Suprapubic skin (tissue), 4 donors: ENCODE measurements at regions not wholly inside any gene's neighbourhood (a gene's known extent, or its start where the extent isn't known, plus 50 kb on each side); places are given as distances from the start of the nearest gene placed in this dataset.

Experiments used
- DNase-seq, 2 donors: peaks; one replicate each; pipeline ENCODE4 v3.0.0-alpha.2; 2019; ENCODE audit warnings: low spot score in 2 of 2
- H3K27ac ChIP-seq: fragments of 200-600 bp; sonication (generic); one replicate; pipeline ENCODE4 v1.5.1; 2019
- H3K27me3 ChIP-seq: fragments of 200-600 bp; sonication (generic); one replicate; pipeline ENCODE4 v1.5.1; 2019
- H3K36me3 ChIP-seq: fragments of 200-600 bp; sonication (generic); one replicate; pipeline ENCODE4 v1.5.1; 2019
- H3K4me1 ChIP-seq: fragments of 200-600 bp; sonication (generic); one replicate; pipeline ENCODE4 v1.5.1; 2019
- H3K4me3 ChIP-seq: fragments of 200-600 bp; sonication (generic); one replicate; pipeline ENCODE4 v1.5.1; 2019; ENCODE audit warnings: mild to moderate bottlenecking
- H3K9me3 ChIP-seq: fragments of 200-600 bp; sonication (generic); one replicate; pipeline ENCODE4 v1.5.1; 2019
- CTCF ChIP-seq, 2 donors: fragments of 200-600 bp in 1 of 2; fragments of 450-650 bp in 1 of 2; sonication (generic) in 1 of 2; IDR thresholded peaks; one replicate each; pipeline ENCODE4 v1.5.1; 2016 to 2019; ENCODE audit warnings: antibody characterized with exemption in 2 of 2, mild to moderate bottlenecking in 1 of 2, moderate library complexity in 1 of 2
- EP300 ChIP-seq: sonication (generic); formaldehyde crosslinking; IDR thresholded peaks from one replicate; pipeline ENCODE4 v1.6.1; 2017; ENCODE audit warnings: antibody characterized with exemption
- POLR2A ChIP-seq, 2 donors: fragments of 450-650 bp; IDR thresholded peaks; one replicate each; pipeline ENCODE4 v1.6.1; 2017; ENCODE audit warnings: antibody characterized with exemption in 2 of 2, mild to moderate bottlenecking in 2 of 2, moderate library complexity in 2 of 2
- POLR2AphosphoS5 ChIP-seq, 3 donors: sonication (generic); formaldehyde crosslinking; IDR thresholded peaks; one replicate each; pipeline ENCODE4 v1.6.1; 2017; ENCODE audit warnings: antibody characterized with exemption in 3 of 3
- WGBS: methylation state at CpG from one replicate; pipeline ENCODE4 v1.1.5; 2018; 5-methylcytosine and 5-hydroxymethylcytosine counted together

DNA sequence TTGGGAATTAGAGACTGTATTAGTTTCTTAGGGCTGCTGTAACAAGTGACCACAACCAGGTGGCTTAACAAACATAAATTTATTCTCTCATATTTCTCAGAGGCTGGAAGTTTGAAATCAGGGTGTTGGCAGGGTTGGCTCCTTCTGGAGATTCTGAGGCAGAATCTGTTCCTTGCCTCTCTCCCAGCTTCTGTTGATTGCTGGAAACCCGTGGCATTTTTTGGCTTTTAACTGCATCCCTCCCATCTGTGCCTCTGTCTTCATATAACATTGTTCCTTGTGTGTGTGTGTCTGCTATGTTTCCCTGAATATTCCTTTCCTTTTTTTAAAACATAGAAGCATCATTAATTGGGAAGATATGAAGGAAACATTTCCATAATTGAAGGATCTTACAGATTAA lies 448.1 kb upstream of the DCC start:
- no peaks in the 10 kb centered on the region for H3K36me3 ChIP-seq
- no peaks in the 10 kb centered on the region for H3K27me3 ChIP-seq
- no peak for DNase-seq
- TF ChIP-seq POLR2AphosphoS5 (IDR thresholded peaks at IDR 0.05) (no peak), EP300 (no peak), CTCF (IDR thresholded peaks at IDR 0.05) (no peak), POLR2A (IDR thresholded peaks at IDR 0.05) (no peak)
- H3K9me3 ChIP-seq = no peaks in the 10 kb centered on the region
- WGBS = 53% methylated on average over 1 of the region's 1 CpG
- no peak overlapping the region for H3K4me3 ChIP-seq
- H3K4me1 ChIP-seq = no peaks in the 10 kb centered on the region
- H3K27ac ChIP-seq = no peak overlapping the region

GRCh38 chr18:51897884-51898283 lies 442.1 kb upstream of the DCC start:
- Histone ChIP-seq H3K4me3 (no peak overlapping the region), H3K4me1 (no peaks in the 10 kb centered on the region), H3K36me3 (no peaks in the 10 kb centered on the region), H3K9me3 (no peaks in the 10 kb centered on the region), H3K27ac (no peak overlapping the region), H3K27me3 (no peaks in the 10 kb centered on the region)
- no peak for TF ChIP-seq POLR2A (IDR thresholded peaks at IDR 0.05)
- no peak for TF ChIP-seq POLR2AphosphoS5 (IDR thresholded peaks at IDR 0.05)
- TF ChIP-seq EP300 = no peak
- TF ChIP-seq CTCF (IDR thresholded peaks at IDR 0.05) = no peak
- no peak for DNase-seq
- 82% methylated on average over 6 of the region's 6 CpGs for WGBS

- TF ChIP-seq POLR2A (IDR thresholded peaks at IDR 0.05) (no peak), EP300 (no peak), CTCF (IDR thresholded peaks at IDR 0.05) (no peak), POLR2AphosphoS5 (IDR thresholded peaks at IDR 0.05) (no peak)
- Histone ChIP-seq H3K36me3 (no peaks in the 10 kb centered on the region), H3K4me3 (no peak overlapping the region), H3K9me3 (no peaks in the 10 kb centered on the region), H3K27ac (no peak overlapping the region), H3K4me1 (no peaks in the 10 kb centered on the region), H3K27me3 (no peaks in the 10 kb centered on the region)
- no peak for DNase-seq
- WGBS = 68% methylated on average over 7 of the region's 7 CpGs
These were observed 432.1 kb upstream of the DCC start for GRCh38 chr18:51907687-51908597.

DNA sequence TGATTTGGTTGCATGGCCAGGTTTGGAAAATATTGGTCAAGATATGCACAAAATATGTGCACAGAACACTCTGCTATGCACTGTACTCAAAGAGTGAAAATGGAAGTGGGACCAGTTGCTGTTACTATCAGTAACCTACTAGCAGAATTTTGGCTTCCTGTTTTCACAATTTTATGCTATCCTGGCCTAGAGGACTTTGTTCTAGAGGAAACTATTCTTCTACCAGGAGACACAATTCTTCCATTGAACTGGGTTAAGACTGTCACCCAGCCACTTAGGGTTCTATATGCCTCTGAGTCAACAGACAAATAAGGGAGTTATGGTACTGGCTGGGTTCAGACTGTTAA lies 431.4 kb upstream of the DCC start:
- H3K36me3 ChIP-seq = no peaks in the 10 kb centered on the region
- no peak for TF ChIP-seq CTCF (IDR thresholded peaks at IDR 0.05)
- no peak for TF ChIP-seq EP300
- no peak for TF ChIP-seq POLR2AphosphoS5 (IDR thresholded peaks at IDR 0.05)
- no peak for TF ChIP-seq POLR2A (IDR thresholded peaks at IDR 0.05)
- H3K9me3 ChIP-seq = no peaks in the 10 kb centered on the region
- no peak overlapping the region for H3K27ac ChIP-seq
- no peaks in the 10 kb centered on the region for H3K4me1 ChIP-seq
- DNase-seq = no peak
- H3K4me3 ChIP-seq = no peak overlapping the region
- H3K27me3 ChIP-seq = no peaks in the 10 kb centered on the region

DNA sequence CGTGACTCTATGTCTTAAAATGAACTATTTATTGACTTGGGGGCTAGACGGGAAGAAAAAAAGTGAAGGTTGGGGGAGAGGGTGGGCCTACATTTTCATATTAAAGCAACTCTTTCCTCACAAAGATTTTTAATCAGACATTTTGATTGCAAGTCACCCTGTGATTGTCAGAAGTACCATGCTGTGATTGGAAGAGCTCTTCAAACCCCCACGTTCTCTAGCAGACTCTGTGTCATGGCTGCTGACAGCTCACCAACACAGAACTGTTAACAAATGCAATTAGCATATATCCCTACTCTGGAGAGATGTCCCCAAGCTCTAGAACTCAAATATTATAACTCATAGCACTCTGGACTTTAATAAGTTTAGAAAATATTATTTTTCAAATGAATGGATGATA lies 428.4 kb upstream of the DCC start:
- no peak for DNase-seq
- TF ChIP-seq EP300 (no peak), CTCF (IDR thresholded peaks at IDR 0.05) (no peak), POLR2AphosphoS5 (IDR thresholded peaks at IDR 0.05) (no peak), POLR2A (IDR thresholded peaks at IDR 0.05) (no peak)
- H3K27me3 ChIP-seq = no peaks in the 10 kb centered on the region
- no peaks in the 10 kb centered on the region for H3K36me3 ChIP-seq
- no peak overlapping the region for H3K27ac ChIP-seq
- H3K4me3 ChIP-seq = no peak overlapping the region
- no peaks in the 10 kb centered on the region for H3K9me3 ChIP-seq
- WGBS = 85% methylated on average over 3 of the region's 3 CpGs
- H3K4me1 ChIP-seq = no peaks in the 10 kb centered on the region
